GM19240 (cell line): ENCODE measurements at regions not wholly inside any gene's neighbourhood (a gene's known extent, or its start where the extent isn't known, plus 50 kb on each side); places are given as distances from the start of the nearest gene placed in this dataset.

Source experiments
- DNase-seq: peaks from one replicate; pipeline ENCODE4 v3.0.0; 2011; ENCODE audit warnings: low spot score; ENCODE audit not compliant: insufficient read length

GRCh38 chr10:130485236-130485957 lies 349.2 kb downstream of the GLRX3 start:
- DNase-seq: no peak

DNA sequence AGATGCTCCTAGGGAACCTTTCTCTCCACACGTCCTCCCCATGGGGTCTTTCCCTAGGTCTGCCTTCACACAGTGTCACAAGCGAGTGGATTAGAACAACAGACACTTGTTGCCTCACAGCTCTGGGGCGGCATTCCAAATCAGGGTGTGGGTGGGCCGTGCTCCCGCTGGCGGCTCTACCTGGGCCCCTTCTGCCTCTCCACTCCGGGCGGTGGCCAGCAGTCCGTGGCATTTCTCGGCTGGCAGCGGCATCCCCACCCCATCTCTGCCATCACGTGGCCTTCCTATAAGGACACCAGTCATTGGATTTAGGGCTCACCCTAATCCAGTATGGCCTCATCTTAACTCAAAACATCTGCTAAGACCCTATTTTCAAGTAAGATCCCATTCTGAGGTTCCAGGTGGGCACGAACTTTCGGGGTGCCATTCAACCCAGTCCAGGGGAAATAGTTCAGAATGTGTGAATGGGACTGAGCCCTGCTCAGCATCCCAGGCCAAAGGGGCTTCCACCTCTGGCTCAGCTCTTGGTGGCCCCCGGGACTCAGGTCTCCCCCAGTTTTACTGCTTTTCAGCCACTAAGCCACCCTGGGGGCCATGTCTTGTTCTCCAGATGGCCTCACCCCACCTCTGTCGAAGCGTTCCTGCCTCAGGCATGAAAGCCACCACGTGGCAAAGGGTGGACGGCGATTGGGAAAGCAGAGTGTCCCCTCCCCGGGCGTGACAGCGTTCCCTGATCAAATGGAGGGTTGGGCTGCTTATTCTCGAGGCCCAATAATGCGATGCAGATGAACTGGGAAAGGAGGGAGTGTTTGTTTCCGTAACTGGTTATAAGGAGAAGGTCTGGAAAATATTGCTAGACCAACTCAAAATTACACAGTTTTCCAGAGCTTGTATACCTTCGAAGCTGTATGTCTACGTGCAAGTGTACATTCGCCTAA lies 350.0 kb downstream of the GLRX3 start:
- DNase-seq: no peak

- DNase-seq: no peak
Measured at GRCh38 chr10:130486906-130487305, 350.7 kb downstream of the GLRX3 start.

DNA sequence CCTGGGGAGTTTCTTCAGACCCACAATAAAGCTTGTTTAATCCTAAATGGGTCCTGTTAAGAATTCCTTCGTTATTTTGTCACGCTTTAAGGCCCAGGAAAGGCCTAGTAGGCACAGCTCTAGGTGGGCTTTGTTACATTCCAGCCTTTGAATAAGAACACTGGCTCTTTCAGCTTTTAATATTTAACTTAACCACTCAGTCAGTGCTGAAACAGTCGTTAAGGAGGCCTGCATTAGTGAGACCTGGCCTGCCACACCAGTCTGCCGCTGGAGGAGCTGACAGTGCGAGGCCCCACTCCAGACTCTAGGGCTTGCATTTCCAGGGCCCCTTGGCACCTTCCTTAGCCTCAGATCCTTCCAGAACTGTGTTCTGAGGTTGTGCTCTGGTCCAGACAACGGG lies 351.4 kb downstream of the GLRX3 start:
- DNase-seq: no peak

DNA sequence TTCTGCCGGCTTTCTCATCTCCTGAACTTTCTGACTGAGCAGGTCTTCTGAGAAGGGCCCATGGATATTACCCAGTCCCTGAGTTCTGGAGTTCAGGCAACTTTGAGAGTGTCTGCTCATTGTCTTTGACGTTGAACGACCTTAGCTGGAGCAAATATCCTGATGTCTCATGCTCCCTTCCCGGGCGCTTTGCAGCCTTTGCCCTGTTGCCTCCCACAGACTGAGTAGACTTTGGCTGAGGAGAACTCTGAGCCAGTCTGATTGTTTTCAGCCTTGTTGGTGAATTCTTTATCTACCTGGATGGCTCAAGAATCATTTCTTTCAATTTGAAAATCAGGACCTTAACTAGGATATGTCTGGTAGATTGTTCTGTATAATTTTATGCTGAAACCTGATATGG lies 353.7 kb downstream of the GLRX3 start:
- no peak for DNase-seq

- no peak for DNase-seq
Measured at GRCh38 chr10:130491011-130491692, 355.0 kb downstream of the GLRX3 start.

- no peak for DNase-seq
Measured at GRCh38 chr10:130491693-130492050, 355.5 kb downstream of the GLRX3 start.

DNA sequence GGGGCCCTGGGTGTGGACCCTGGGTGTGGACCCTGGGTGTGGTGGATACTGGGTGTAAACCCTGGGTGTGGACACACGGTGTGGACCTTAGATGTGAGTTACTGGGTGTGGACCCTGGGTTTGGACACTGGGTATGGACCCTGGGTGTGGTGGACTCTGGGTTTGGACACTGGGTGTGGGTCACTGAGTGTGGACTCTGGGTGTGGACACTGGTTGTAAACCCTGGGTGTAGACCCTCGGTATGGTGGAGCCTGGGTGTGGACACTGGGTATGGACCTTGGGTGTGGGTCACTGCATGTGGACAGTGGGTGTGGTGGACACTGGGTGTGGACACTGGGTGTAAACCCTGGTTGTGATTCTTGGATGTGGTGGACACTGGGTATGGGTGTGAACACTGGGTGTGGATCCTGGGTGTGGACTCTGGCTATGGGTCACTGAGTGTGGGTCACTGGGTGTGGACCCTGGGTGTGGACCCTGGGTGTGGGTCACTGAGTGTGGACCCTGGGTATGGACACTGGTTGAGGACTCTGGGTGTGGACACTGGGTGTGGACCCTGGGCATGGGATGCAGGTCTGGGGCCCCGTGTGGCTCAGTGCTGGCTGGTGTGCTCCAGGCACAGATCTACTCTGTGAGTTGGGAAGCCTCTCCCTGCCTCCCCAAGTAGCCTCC lies 356.2 kb downstream of the GLRX3 start:
- no peak for DNase-seq

- no peak for DNase-seq
Measured at GRCh38 chr10:130493021-130493420, 356.8 kb downstream of the GLRX3 start.

GRCh38 chr10:130493446-130494145 lies 357.4 kb downstream of the GLRX3 start:
- DNase-seq: no peak

- DNase-seq: no peak
Measured at GRCh38 chr10:130495116-130495862, 359.1 kb downstream of the GLRX3 start.

DNA sequence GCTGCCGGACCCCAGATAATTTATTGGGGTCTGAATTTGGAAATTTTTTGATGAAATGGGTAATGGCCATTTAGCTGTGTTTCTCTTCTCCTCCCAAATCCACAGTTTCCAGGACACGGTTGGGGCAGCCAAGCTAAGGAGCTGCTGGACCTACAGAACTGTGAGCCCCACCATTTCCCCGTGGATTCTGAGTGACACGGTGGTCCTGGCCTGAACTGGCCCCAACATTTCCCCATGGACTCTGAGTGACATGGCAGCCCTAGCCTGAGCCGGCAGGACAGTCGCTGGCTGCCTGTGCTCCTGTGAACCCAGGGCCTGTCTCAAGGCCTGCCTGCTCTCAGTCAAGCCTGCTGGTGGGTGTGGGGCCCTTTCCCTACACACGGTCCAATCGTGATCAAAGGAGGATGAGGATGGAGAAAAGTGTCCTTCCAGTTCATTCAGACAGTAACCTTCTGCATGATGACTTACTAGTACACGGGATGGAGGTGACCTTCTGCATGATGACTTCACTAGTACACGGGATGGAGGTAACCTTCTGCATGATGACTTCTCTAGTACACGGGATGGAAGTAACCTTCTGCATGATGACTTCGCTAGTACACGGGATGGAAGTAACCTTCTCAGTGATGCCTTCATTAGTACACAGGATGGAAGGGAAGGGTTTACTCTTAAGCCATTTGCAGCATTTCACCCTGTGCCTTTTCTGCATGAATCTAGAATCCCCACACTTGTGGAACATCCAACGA lies 359.9 kb downstream of the GLRX3 start:
- DNase-seq: no peak

DNA sequence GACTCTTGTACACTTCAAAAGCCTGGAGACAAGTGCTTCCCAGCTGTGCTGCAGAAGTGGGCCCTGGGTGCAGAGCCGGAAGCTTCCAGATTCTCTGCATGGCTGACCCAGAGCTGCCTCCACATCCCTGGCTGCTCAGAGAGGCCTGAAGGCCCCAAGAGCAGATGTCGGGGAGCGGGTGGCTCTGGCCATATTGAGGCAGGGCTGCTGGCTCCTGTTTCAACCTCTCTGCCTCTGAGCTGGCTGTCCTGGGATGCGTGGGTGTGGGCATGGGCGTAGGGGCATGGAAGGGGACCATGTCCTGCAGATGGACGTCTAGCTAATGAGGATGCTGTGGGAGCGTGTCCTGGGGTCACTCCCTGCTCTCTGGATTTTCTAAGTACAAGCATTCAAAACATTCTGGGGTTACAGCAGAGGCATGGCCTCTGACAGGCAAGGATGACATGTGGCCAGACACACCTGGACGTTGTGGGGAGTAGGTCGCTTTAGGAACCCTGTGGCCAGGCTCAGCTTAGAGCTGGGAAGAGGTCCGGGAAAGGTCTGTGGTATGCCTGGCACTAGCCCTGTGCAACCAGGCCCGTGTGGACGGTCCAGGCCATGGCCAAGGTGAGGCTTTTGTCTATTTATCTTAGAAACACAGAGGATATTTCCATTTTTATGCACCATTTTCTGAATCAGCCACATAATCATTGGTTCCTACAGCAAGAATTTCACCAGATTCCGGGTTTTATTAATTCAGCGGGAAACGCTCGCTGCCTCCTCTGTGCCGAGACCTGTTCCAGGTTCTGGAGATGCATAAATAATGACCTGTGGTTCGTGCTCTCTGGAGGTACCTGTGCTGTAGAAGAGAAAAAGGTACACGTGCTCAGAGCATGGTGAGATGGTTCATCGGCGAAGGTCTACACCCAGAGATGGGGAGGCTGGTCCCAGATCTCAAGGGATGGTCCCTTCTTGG lies 361.1 kb downstream of the GLRX3 start:
- no peak for DNase-seq

DNA sequence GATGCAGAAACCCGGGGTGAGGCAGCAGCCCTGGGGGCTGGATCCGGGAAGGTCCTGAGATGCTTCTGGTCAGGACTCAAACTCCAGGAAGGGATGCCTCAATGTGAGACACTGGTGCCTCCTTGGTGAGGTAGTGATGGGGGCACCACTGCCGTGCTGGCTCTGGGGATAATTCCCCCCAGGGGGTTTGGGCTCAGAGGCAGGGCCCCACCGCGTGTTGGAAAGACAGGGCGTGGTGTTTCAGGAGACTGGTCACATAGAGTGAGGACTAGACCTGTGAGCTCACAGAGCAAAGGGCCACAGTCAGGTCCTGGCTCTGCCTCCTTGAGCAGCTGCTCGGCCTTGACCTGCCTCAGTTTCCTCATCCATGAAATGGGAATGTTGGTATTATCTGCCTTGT lies 361.9 kb downstream of the GLRX3 start:
- no peak for DNase-seq

GRCh38 chr10:130498934-130499333 lies 362.7 kb downstream of the GLRX3 start:
- no peak for DNase-seq

- no peak for DNase-seq
Measured at GRCh38 chr10:130499541-130499940, 363.4 kb downstream of the GLRX3 start.

GRCh38 chr10:130500261-130501000 lies 364.2 kb downstream of the GLRX3 start:
- no peak for DNase-seq

GRCh38 chr10:130507461-130507860 lies 371.3 kb downstream of the GLRX3 start:
- DNase-seq: no peak
